Cardiac fibroblast (primary cell): ENCODE measurements at regions not wholly inside any gene's neighbourhood (a gene's known extent, or its start where the extent isn't known, plus 50 kb on each side); places are given as distances from the start of the nearest gene placed in this dataset.
"Not testable (repeated sequence)": the region's sequence is repeated elsewhere in the genome, so short reads cannot be mapped to it uniquely, and the experiment has no call there.

Source experiments
- DNase-seq, 2 donors: peaks; one replicate each; pipeline versions ENCODE4 v3.0.0 to v3.0.0-alpha.2; 2010; ENCODE audit warnings: low read depth in 2 of 2
- H3K4me3 ChIP-seq, 2 donors: replicated peaks in 1 of 2; 1 replicate in 1 of 2; 2 replicates in 1 of 2; pipeline ENCODE4 v1.5.1; 2011; ENCODE audit warnings: low read depth in 2 of 2, low read length in 2 of 2, mild to moderate bottlenecking in 2 of 2, moderate library complexity in 1 of 2
- CTCF ChIP-seq: IDR thresholded peaks from one replicate; pipeline ENCODE4 v1.5.1; 2011; ENCODE audit warnings: low read depth, mild to moderate bottlenecking, low read length, inconsistent platforms

DNA sequence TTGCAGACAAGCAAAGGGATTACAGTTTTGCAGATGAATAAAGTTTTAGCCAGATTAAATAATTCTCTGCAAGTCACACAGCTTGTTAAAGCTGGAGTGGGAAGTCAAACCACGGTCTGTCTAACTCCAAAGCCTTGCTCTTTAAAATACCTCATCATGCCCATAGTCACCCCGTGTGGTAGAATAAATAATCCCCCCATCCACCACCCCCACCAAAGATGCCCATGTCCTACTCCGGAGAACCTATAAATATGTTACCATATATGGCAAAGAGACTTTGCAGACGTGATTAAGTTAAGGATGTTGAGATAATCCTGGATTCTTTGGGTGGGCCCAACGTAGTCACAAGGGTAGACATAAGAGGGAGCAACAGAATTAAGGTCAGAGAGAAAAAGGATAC, 118.7 kb downstream of the BEND2 start:
- H3K4me3 ChIP-seq = no peak overlapping the region
- no peak for DNase-seq
- TF ChIP-seq CTCF = no peak

GRCh38 chrX:18101087-18101486, 119.6 kb downstream of the BEND2 start:
- TF ChIP-seq CTCF = no peak
- H3K4me3 ChIP-seq = no peak overlapping the region

DNA sequence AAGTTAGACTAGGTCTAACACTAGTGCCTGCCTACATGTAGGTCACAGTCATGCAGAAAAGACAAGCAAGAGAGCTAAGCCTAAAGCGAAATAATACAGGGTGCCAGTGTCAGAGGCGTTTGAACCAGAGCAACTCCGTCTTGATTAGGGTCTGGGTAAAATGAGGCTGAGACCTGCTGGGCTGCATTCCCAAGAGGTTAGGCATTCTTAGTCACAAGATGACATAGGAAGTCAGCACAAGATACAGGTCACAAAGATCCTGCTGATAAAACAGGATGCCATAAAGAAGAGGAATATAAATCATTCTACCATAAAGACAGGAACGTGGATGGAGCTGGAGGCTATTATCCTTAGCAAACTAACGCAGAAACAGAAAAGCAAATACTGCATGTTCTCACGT, 120.9 kb downstream of the BEND2 start:
- H3K4me3 ChIP-seq = no peak overlapping the region
- TF ChIP-seq CTCF = no peak
- DNase-seq = no peak

More at GRCh38 chrX:18101087-18101486, 119.6 kb downstream of the BEND2 start:
- no peak for DNase-seq

DNA sequence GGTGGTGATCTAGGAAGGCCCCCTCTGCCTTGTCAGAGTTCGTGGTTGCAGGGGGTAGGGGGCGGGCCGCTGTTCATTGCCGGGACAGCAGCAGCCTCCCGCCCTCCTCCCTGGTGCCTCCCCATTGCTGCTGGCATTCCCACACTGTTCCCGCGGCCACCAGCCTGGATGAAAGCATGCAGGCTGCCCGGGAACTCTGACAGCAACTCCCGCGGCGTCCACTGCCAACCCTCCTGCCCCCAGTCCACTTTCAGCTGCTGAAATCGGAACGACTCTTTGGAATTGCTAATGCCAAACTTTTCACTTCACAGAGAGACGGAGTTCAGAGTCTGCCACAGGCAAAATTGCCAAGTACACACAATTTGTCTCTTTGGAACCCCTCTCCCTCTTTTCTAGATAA, 121.9 kb downstream of the BEND2 start:
- no peak for TF ChIP-seq CTCF
- no peak for DNase-seq
- no peak overlapping the region for H3K4me3 ChIP-seq

GRCh38 chrX:18076434-18076833, 144.3 kb downstream of the BEND2 start:
- TF ChIP-seq CTCF = no peak
- no peak overlapping the region for H3K4me3 ChIP-seq
- no peak for DNase-seq

- no peak overlapping the region for H3K4me3 ChIP-seq
- TF ChIP-seq CTCF = no peak
- DNase-seq = no peak
These were observed 145.1 kb downstream of the BEND2 start for GRCh38 chrX:18075603-18076002.

GRCh38 chrX:18068045-18068444, 152.6 kb downstream of the BEND2 start:
- not testable (repeated sequence) for DNase-seq, H3K4me3 ChIP-seq

DNA sequence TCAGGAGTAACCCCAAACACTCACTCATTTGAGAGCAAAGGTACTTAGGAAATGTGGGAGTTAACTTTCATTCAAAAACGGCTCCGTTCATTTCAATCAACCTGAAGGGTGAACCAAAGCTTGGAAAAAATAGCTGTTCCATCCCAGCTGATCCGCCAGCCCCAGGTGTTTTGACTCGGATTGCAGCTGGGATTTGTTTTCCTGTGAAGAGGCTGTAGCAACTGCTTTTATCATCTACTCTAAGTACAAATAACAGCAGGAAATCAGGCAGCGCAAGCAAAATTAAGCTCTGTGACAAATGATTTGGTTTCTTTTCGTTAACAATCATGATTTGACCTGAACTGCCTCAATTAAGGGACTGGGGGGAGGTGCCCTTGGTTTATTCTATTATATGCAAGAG, 154.7 kb downstream of the BEND2 start:
- DNase-seq = no peak
- no peak for TF ChIP-seq CTCF
- H3K4me3 ChIP-seq = no peak overlapping the region
